HepG2 (cell line): ENCODE measurements at regions not wholly inside any gene's neighbourhood (a gene's known extent, or its start where the extent isn't known, plus 50 kb on each side); places are given as distances from the start of the nearest gene placed in this dataset.

ENCODE experiments used
- ATAC-seq: fragments of 200-7000 bp; cut with Tn5 transposase; 3 replicates; pipeline ENCODE4 v1.9.1; 2020; ENCODE audit warnings: mild to moderate bottlenecking, moderate library complexity
- BruUV-seq: library from RNA; stranded (reverse); fragments of 400-500 nt; replicated peaks from 2 replicates; lab custom pipeline; 2021; lab: Mats Ljungman, UMichigan
- CTCF ChIA-PET: fragments of 300-600 bp; formaldehyde crosslinking; extraction: SDS; loops from one replicate; lab custom pipeline; 2021; ENCODE audit warnings: low total read pairs, inconsistent platforms, low intra/inter-chr PET ratio; lab: Yijun Ruan, JAX
- POLR2A ChIA-PET: fragments of 350-600 bp; sonication (Branson Sonifier 250); formaldehyde crosslinking; loops from one replicate; lab custom pipeline; 2020; ENCODE audit warnings: antibody characterized with exemption, inconsistent platforms; lab: Yijun Ruan, JAX
- DNase-seq: peaks from one replicate; pipeline ENCODE4 v3.0.0-alpha.2; 2015; ENCODE audit warnings: low spot score
- FAIRE-seq: peaks from 3 replicates; lab custom pipeline; 2011; peaks lifted over from hg19 to GRCh38; lab: Jason Lieb, UNC
- H2AFZ ChIP-seq: one replicate; pipeline ENCODE4 v1.6.1; 2011; ENCODE audit warnings: low read length, inconsistent platforms
- H3K27ac ChIP-seq: fragments of 300-600 bp; 3 replicates; pipeline ENCODE4 v1.8.0; 2011; ENCODE audit warnings: mixed run types, mild to moderate bottlenecking, mixed read lengths, low read length, inconsistent platforms; ENCODE audit not compliant: insufficient read depth; ENCODE audit errors: extremely low read length
- H3K27me3 ChIP-seq, 2 experiments: fragments of 200-600 bp in 1 of 2; 2 replicates in 1 of 2; 3 replicates in 1 of 2; pipeline versions ENCODE4 v1.6.0 to v1.8.0; 2011; ENCODE audit warnings: low read length in 2 of 2, mild to moderate bottlenecking in 2 of 2, moderate library complexity in 2 of 2, inconsistent platforms in 1 of 2; ENCODE audit not compliant: insufficient read depth in 2 of 2, control insufficient read depth in 1 of 2
- H3K36me3 ChIP-seq, 2 experiments: fragments of 200-600 bp in 1 of 2; replicated peaks in 1 of 2; 2 replicates in 1 of 2; 3 replicates in 1 of 2; pipeline versions ENCODE4 v1.5.1 to v1.8.0; 2011; ENCODE audit warnings: low read length in 2 of 2, inconsistent platforms in 1 of 2; ENCODE audit not compliant: insufficient read depth in 2 of 2, control insufficient read depth in 1 of 2
- H3K4me1 ChIP-seq: 2 replicates; pipeline ENCODE4 v1.5.1; 2012; ENCODE audit warnings: low read length, inconsistent platforms; ENCODE audit not compliant: insufficient read depth
- H3K4me2 ChIP-seq: 2 replicates; pipeline ENCODE4 v1.6.0; 2011; ENCODE audit warnings: low read depth, low read length, inconsistent platforms
- H3K4me3 ChIP-seq, 3 experiments: fragments of 200-600 bp in 1 of 3; sonication (generic), shearing (Covaris generic) in 1 of 3; replicated peaks in 1 of 3; 2 replicates each; pipeline ENCODE4 v1.5.1; 2011 to 2016; ENCODE audit warnings: low read length in 3 of 3, inconsistent platforms in 2 of 3, low read depth in 2 of 3, mild to moderate bottlenecking in 2 of 3, control low read depth in 1 of 3, mixed read lengths in 1 of 3; ENCODE audit not compliant: insufficient read depth in 1 of 3
- H3K79me2 ChIP-seq: one replicate; pipeline ENCODE4 v1.6.1; 2011; ENCODE audit warnings: low read length, inconsistent platforms; ENCODE audit not compliant: insufficient read depth
- H3K9ac ChIP-seq: 2 replicates; pipeline ENCODE4 v1.6.0; 2011; ENCODE audit warnings: mild to moderate bottlenecking, low read depth, low read length, inconsistent platforms; ENCODE audit not compliant: insufficient read depth
- H3K9me3 ChIP-seq: 2 replicates; pipeline ENCODE4 v1.5.1; 2012; ENCODE audit warnings: mild to moderate bottlenecking, low read length
- H4K20me1 ChIP-seq: 2 replicates; pipeline ENCODE4 v1.6.0; 2011; ENCODE audit warnings: inconsistent platforms, mild to moderate bottlenecking, low read length, moderate library complexity; ENCODE audit not compliant: insufficient read depth
- CEBPB ChIP-seq: IDR thresholded peaks from 2 replicates; pipeline ENCODE4 v1.6.1; 2011; ENCODE audit warnings: low read depth, low read length, improper control_type of control experiment, borderline replicate concordance
- HNRNPK ChIP-seq: fragments of 200-400 bp; formaldehyde crosslinking; IDR thresholded peaks from 2 replicates; pipeline ENCODE4 v1.6.1; 2018; ENCODE audit warnings: low read length, low read depth, moderate library complexity, mild to moderate bottlenecking; ENCODE audit not compliant: poor library complexity, severe bottlenecking
- JUNB ChIP-seq: sonication (generic); formaldehyde crosslinking; IDR thresholded peaks from 2 replicates; pipeline ENCODE4 v1.8.0; 2022; ENCODE audit warnings: missing genetic modification reagents, mild to moderate bottlenecking, borderline replicate concordance
- KDM5B ChIP-seq: sonication (generic); formaldehyde crosslinking; IDR thresholded peaks from 2 replicates; pipeline ENCODE4 v1.4.0; 2020; ENCODE audit warnings: missing genetic modification reagents, mild to moderate bottlenecking, borderline replicate concordance
- KLF13 ChIP-seq: sonication (generic); formaldehyde crosslinking; IDR thresholded peaks from 2 replicates; pipeline ENCODE4 v1.4.0; 2020; ENCODE audit warnings: mild to moderate bottlenecking, missing genetic modification reagents
- MED13 ChIP-seq: sonication (generic); formaldehyde crosslinking; IDR thresholded peaks from 2 replicates; pipeline ENCODE4 v1.5.0; 2020; ENCODE audit warnings: missing genetic modification reagents
- MTA3 ChIP-seq: sonication (generic); formaldehyde crosslinking; IDR thresholded peaks from 2 replicates; pipeline ENCODE4 v1.4.0; 2020; ENCODE audit warnings: missing genetic modification reagents
- MZF1 ChIP-seq: sonication (generic); formaldehyde crosslinking; IDR thresholded peaks from 2 replicates; pipeline ENCODE4 v1.8.1; 2023; ENCODE audit warnings: mild to moderate bottlenecking, missing genetic modification reagents, borderline replicate concordance
- NFE2 ChIP-seq: sonication (generic); formaldehyde crosslinking; IDR thresholded peaks from 2 replicates; pipeline ENCODE4 v1.4.0; 2020; ENCODE audit warnings: missing genetic modification reagents
- NR2C2 ChIP-seq: sonication (generic); formaldehyde crosslinking; IDR thresholded peaks from 2 replicates; pipeline ENCODE4 v1.4.0; 2020; ENCODE audit warnings: missing genetic modification reagents, mild to moderate bottlenecking, moderate library complexity, borderline replicate concordance
- ONECUT2 ChIP-seq: sonication (generic); formaldehyde crosslinking; IDR thresholded peaks from 2 replicates; pipeline ENCODE4 v1.4.0; 2020; ENCODE audit warnings: missing genetic modification reagents
- PCBP1 ChIP-seq: fragments of 200-400 bp; formaldehyde crosslinking; IDR thresholded peaks from 2 replicates; pipeline ENCODE4 v1.6.1; 2017; ENCODE audit warnings: mild to moderate bottlenecking, low read depth, low read length, borderline replicate concordance
- REXO4 ChIP-seq: sonication (generic); formaldehyde crosslinking; IDR thresholded peaks from 2 replicates; pipeline ENCODE4 v1.8.0; 2022; ENCODE audit warnings: missing genetic modification reagents, mild to moderate bottlenecking, borderline replicate concordance
- TEAD2 ChIP-seq: sonication (generic); formaldehyde crosslinking; IDR thresholded peaks from 2 replicates; pipeline ENCODE4 v1.9.0; 2021; ENCODE audit warnings: missing genetic modification reagents
- ZNF512 ChIP-seq: sonication (generic); formaldehyde crosslinking; IDR thresholded peaks from 2 replicates; pipeline ENCODE4 v1.4.0; 2020; ENCODE audit warnings: mild to moderate bottlenecking, missing genetic modification reagents
- ZNF777 ChIP-seq: sonication (generic); formaldehyde crosslinking; IDR thresholded peaks from 2 replicates; pipeline ENCODE4 v1.4.0; 2020; ENCODE audit warnings: missing genetic modification reagents
- WGBS: methylation state at CpG from one replicate; pipeline ENCODE4 v1.1.6; 2017; ENCODE audit warnings: low lambda C conversion rate; 5-methylcytosine and 5-hydroxymethylcytosine counted together
- in situ Hi-C: cut with HindIII; loops from 2 replicates; pipeline ENCODE4 v1.10.0; 2017; ENCODE audit warnings: low pct_unique_long_range_greater_than_20kb; ENCODE audit not compliant: extremely low pct_ligation_motif_present
- intact Hi-C: fragments of 100-400 bp; cut with micrococcal nuclease; formaldehyde crosslinking; loops from one replicate; pipeline ENCODE4 v1.10.0; 2022; ENCODE audit not compliant: unreplicated experiment

DNA sequence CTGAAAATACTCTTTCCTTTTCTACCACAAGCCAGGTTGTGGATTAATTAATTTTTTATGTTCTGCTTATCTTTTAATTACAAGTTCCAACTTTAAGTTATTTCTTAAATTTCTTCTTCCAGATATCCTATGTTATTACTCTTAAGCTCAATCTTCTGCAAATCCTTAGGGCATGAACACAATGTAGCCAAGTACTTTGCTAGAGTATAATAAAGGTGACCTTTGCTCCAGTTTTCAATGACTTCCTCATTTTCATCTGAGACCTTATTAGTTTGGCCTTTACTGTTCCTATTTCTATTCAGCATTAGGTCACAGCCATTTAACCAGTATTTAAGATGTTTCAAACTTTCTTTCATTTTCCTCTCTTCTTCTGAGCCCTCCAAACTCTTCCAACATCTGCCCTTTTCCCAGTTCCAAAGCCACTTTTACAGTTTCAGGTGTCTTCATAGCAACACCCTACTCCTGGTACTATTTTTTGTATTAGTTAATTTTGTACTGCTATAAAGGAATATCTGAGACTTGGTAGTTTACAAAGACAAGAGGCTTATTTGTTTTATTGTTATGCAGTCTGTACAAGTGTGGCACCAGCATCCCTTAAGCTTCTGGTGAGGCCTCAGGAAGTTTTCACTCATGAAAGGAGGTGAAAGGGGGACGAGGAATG is 886.2 kb upstream of the GHITM start:
- BruUV-seq = no TSS peak
- no peak overlapping the region for H3K4me3 ChIP-seq
- in situ Hi-C loops (no loop called here), intact Hi-C loops (no loop called here)
- ChIA-PET CTCF (no interaction called here), POLR2A (no interaction called here)
- no peak for FAIRE-seq
- H3K4me2 ChIP-seq = no peak overlapping the region
- no peak overlapping the region for H3K9ac ChIP-seq
- no peaks in the 10 kb centered on the region for H3K36me3 ChIP-seq
- no peaks in the 10 kb centered on the region for H3K27me3 ChIP-seq
- no peak for TF ChIP-seq ZNF777 (CRISPR knock-in tag)
- TF ChIP-seq MED13 (CRISPR knock-in tag) = no peak
- TF ChIP-seq ONECUT2 (CRISPR knock-in tag) = no peak
- TF ChIP-seq KDM5B (CRISPR knock-in tag) = no peak
- TF ChIP-seq MZF1 (CRISPR knock-in tag) = no peak
- TF ChIP-seq KLF13 = no peak
- TF ChIP-seq ZNF512 (CRISPR knock-in tag) = no peak
- no peak overlapping the region for H2AFZ ChIP-seq
- 0% methylated on average over 1 of the region's 1 CpG for WGBS
- H3K4me1 ChIP-seq = no peaks in the 10 kb centered on the region
- no peaks in the 10 kb centered on the region for H3K79me2 ChIP-seq
- H3K9me3 ChIP-seq = peaks cover 92% of the 10 kb centered on the region
- H4K20me1 ChIP-seq = no peaks in the 10 kb centered on the region
- H3K27ac ChIP-seq = no peak overlapping the region
- no peak for ATAC-seq
- DNase-seq = no peak

- Histone ChIP-seq H3K79me2 (no peaks in the 10 kb centered on the region), H3K27ac (no peak overlapping the region), H2AFZ (no peak overlapping the region), H3K4me1 (no peaks in the 10 kb centered on the region), H3K4me3 (no peak overlapping the region), H4K20me1 (no peaks in the 10 kb centered on the region), H3K36me3 (no peaks in the 10 kb centered on the region), H3K27me3 (no peaks in the 10 kb centered on the region), H3K4me2 (no peak overlapping the region), H3K9me3 (peaks cover 92% of the 10 kb centered on the region), H3K9ac (no peak overlapping the region)
- in situ Hi-C loops (no loop called here), intact Hi-C loops (no loop called here)
- POLR2A ChIA-PET = no interaction called here
- ATAC-seq (no peak), DNase-seq (no peak), FAIRE-seq (no peak)
- 2% methylated on average over 1 of the region's 1 CpG for WGBS
- no TSS peak for BruUV-seq
- CTCF ChIA-PET = no interaction called here
- no peak for TF ChIP-seq TEAD2 (CRISPR knock-in tag)
- no peak for TF ChIP-seq JUNB
- no peak for TF ChIP-seq CEBPB
- peak; percentile 80 for TF ChIP-seq HNRNPK
- 0 out of 2 replicates have a peak, but pooled peaks have one; percentile 51 for TF ChIP-seq PCBP1
- TF ChIP-seq REXO4 (CRISPR knock-in tag) = no peak
- TF ChIP-seq NFE2 = no peak
- no peak for TF ChIP-seq NR2C2 (CRISPR knock-in tag)
- TF ChIP-seq MTA3 (CRISPR knock-in tag) = no peak
Measured at GRCh38 chr10:83254698-83255097, 884.6 kb upstream of the GHITM start.
